Retinal pigment epithelial cell (primary cell): ENCODE measurements at regions not wholly inside any gene's neighbourhood (a gene's known extent, or its start where the extent isn't known, plus 50 kb on each side); places are given as distances from the start of the nearest gene placed in this dataset.
A peak's percentile ranks its signal among the peaks of the same experiment; 100 is the strongest.

Experiments used
- DNase-seq: peaks from one replicate; pipeline ENCODE4 v3.0.0-alpha.2; 2010; ENCODE audit warnings: low read depth
- H3K4me3 ChIP-seq: 2 replicates; pipeline ENCODE4 v1.5.1; 2011; ENCODE audit warnings: mild to moderate bottlenecking, low read length, control low read depth, moderate library complexity
- TF ChIP-seq, protein P1 (sequence below): conservative IDR thresholded peaks from 2 replicates; pipeline ENCODE4 v1.5.1; 2011; ENCODE audit warnings: low read depth, low read length, control low read depth, inconsistent platforms

DNA sequence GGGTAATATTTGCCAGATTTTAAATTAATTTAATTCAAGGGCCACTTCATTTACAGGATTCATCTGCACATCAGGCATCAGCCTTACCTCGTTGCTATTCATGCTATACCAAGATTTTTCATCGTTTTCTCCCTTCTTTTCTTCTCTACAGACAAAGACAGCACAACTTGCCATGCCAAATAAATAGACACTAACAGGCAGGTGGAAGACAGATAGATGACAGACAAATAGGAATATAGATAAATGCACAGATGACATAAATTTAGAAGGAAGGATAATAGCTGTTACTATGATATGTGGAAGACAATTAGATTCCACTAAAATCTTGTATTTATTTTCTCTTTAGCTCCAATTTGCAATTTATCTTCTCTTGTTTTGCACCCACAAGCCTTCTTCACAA lies 164.5 kb upstream of the ARX start:
- no peak for DNase-seq
- TF ChIP-seq, protein P1, sequence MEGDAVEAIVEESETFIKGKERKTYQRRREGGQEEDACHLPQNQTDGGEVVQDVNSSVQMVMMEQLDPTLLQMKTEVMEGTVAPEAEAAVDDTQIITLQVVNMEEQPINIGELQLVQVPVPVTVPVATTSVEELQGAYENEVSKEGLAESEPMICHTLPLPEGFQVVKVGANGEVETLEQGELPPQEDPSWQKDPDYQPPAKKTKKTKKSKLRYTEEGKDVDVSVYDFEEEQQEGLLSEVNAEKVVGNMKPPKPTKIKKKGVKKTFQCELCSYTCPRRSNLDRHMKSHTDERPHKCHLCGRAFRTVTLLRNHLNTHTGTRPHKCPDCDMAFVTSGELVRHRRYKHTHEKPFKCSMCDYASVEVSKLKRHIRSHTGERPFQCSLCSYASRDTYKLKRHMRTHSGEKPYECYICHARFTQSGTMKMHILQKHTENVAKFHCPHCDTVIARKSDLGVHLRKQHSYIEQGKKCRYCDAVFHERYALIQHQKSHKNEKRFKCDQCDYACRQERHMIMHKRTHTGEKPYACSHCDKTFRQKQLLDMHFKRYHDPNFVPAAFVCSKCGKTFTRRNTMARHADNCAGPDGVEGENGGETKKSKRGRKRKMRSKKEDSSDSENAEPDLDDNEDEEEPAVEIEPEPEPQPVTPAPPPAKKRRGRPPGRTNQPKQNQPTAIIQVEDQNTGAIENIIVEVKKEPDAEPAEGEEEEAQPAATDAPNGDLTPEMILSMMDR = no peak
- no peak overlapping the region for H3K4me3 ChIP-seq

DNA sequence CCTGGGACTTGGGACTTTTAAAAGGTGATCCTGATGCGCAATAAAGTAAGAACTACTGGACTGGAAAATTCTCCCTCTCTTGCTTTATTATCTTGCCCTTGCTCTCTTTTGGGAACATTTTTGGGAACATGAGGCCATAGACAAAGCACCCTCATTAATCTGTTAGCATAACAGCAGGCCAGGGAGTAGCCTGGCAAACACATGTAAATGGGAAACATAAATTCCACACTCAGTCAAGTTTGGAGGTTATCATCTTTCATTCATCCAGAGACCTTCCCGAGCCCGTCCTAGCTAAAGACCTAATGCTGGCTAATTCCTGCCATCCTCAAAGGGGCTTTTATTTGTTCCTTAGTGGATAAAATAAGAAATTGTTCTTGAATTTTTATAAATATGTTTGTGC lies 162.8 kb upstream of the ARX start:
- no peak overlapping the region for H3K4me3 ChIP-seq
- DNase-seq = no peak
- TF ChIP-seq, protein P1 = no peak

DNA sequence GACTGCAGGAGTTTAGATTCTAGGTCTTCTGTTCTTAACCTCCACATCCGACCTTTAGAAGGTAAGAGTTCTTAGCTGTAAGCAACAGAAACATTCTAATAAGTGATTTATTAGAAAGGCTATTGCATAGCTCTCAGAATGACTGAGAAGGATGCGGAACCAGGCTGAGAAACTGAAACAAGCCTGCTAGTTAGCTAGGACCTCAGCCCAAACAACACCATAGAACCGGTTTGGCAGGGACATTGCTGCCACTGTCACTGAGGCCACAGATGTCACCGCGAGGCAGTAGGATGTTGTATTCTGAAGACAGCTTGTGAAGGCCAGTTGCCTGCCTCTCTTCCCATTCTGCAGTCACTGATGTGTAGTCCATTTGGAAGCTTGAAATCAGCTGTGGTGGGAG lies 160.0 kb upstream of the ARX start:
- no peak overlapping the region for H3K4me3 ChIP-seq
- TF ChIP-seq, protein P1 = no peak
- DNase-seq = no peak

DNA sequence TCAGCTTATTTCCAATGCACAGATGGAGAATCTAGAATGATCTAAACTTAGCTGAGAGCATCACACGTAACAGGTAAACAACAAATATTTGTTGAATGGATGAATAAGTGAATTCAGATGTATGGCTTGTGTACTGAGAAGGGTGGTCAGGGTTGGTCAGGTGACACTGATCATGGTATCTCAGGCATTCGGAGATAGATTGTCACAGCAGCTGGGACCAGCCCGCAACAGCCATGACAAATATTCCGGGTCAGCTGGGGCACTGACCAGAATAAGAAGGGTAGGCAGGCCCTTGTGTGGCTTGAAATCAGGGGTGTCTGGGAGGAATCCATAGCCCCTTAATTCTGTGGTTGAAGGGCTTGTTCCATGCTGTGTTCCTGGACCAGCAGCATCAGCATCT lies 159.4 kb upstream of the ARX start:
- TF ChIP-seq, protein P1 = no peak
- no peak overlapping the region for H3K4me3 ChIP-seq
- DNase-seq = no peak

DNA sequence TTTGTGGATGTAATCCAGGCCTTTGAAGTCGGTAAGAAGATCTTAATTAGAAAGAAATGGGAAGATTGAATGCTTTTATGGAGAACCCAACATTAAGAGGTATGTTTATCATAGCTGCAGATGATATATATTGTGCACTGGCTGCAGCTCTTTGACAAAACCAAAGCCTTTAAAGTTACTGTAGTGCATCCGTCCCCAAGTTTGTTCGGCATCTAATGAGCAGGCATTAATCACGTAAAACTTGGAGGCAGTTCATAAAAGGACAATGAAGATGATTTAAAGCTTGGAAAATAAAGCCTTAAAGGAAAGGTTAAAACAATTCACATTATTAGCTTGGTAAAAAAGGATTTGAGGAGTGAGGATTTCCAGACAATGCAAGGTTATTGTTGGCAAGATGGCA lies 150.8 kb upstream of the ARX start:
- no peak for DNase-seq
- TF ChIP-seq, protein P1 = no peak

DNA sequence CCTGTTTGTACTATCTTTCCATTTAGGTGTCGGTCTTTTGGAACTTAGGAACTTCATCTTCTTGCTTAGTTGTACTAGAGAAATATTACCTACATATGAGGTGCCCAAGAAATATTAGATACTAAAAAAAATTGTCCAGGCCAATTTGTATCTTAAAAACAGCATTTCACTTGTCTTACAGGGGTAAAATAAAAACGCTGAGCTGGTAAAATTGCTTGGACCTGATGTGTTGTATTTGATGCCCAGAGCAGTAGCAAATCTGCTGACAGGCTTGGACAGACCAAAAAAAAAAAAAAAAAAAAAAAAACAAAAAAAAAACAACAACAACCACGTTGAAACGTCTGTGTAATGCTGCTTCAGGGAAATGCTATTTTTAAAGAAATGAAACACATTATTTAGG lies 150.4 kb upstream of the ARX start:
- H3K4me3 ChIP-seq = no peak overlapping the region
- TF ChIP-seq, protein P1 = no peak
- DNase-seq = no peak

More for the DNA sequence above, 150.8 kb upstream of the ARX start:
- H3K4me3 ChIP-seq = no peak overlapping the region

DNA sequence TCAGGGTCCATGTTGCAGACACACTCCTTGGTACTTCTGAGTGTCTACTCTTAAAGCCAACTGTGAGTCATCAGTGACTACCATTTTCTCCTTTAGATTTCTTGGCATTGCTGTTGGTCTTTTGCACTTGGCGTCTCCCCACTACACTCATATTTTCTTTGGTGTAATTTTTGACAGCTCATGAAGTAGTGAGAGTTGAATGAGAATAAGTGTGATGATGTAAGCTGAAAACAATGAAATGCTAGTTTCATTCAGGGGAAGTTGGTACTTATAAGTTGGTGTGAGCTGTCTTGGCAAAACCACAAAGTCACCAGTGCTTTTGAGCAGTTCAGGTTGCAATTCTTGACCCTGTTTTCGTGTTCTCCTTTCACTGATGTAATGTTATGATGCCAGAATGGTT lies 142.9 kb upstream of the ARX start:
- DNase-seq = peak; percentile 52
- TF ChIP-seq, protein P1 = no peak

More for the DNA sequence above, 142.9 kb upstream of the ARX start:
- H3K4me3 ChIP-seq = no peak overlapping the region
